ENCODE measurements at regions not wholly inside any gene's neighbourhood (a gene's known extent, or its start where the extent isn't known, plus 50 kb on each side); places are given as distances from the start of the nearest gene placed in this dataset.

- Histone ChIP-seq H3K27me3 (ENCODE audit: control insufficient read depth, insufficient read depth) (no peaks in the 10 kb centered on the region), H3K4me3 (ENCODE audit: low read length) (no peak overlapping the region), H3K4me1 (ENCODE audit: control insufficient read depth, insufficient read depth, low read length) (no peaks in the 10 kb centered on the region), H3K9me3 (ENCODE audit: control insufficient read depth, low read length) (no peaks in the 10 kb centered on the region), H3K27ac (ENCODE audit: low read length) (no peak overlapping the region)
- ATAC-seq (no peak), DNase-seq (no peak)
- intact Hi-C loops (cut with DNase I), result no loop called here
- 77% methylated on average over 4 of the region's 4 CpGs for WGBS
Observed at GRCh38 chr4:62571494-62571893, 1371.4 kb downstream of the ADGRL3 start.

GRCh38 chr4:62560858-62561257 is 1360.7 kb downstream of the ADGRL3 start:
- H3K9me3 ChIP-seq (ENCODE audit: control insufficient read depth, low read length), result no peaks in the 10 kb centered on the region
- DNase-seq, result no peak
- intact Hi-C loops (cut with DNase I), result no loop called here
- no peak overlapping the region for H3K27ac ChIP-seq (ENCODE audit: low read length)
- no peak overlapping the region for H3K4me3 ChIP-seq (ENCODE audit: low read length)
- no peaks in the 10 kb centered on the region for H3K27me3 ChIP-seq (ENCODE audit: control insufficient read depth, insufficient read depth)
- no peaks in the 10 kb centered on the region for H3K4me1 ChIP-seq (ENCODE audit: control insufficient read depth, insufficient read depth, low read length)
- no peak for ATAC-seq

- DNase-seq (no peak), ATAC-seq (no peak)
- intact Hi-C loops (cut with DNase I), result no loop called here
- no peaks in the 10 kb centered on the region for H3K9me3 ChIP-seq (ENCODE audit: control insufficient read depth, low read length)
- no peak overlapping the region for H3K4me3 ChIP-seq (ENCODE audit: low read length)
- WGBS, result 90% methylated on average over 2 of the region's 2 CpGs
- H3K27ac ChIP-seq (ENCODE audit: low read length), result no peak overlapping the region
- no peaks in the 10 kb centered on the region for H3K4me1 ChIP-seq (ENCODE audit: control insufficient read depth, insufficient read depth, low read length)
- H3K27me3 ChIP-seq (ENCODE audit: control insufficient read depth, insufficient read depth), result no peaks in the 10 kb centered on the region
Observed at GRCh38 chr4:62550121-62550520, 1350.0 kb downstream of the ADGRL3 start.

GRCh38 chr4:62549601-62550000 is 1349.5 kb downstream of the ADGRL3 start:
- no peaks in the 10 kb centered on the region for H3K27me3 ChIP-seq (ENCODE audit: control insufficient read depth, insufficient read depth)
- ATAC-seq (no peak), DNase-seq (no peak)
- no peaks in the 10 kb centered on the region for H3K9me3 ChIP-seq (ENCODE audit: control insufficient read depth, low read length)
- 96% methylated on average over 1 of the region's 1 CpG for WGBS
- H3K4me3 ChIP-seq (ENCODE audit: low read length), result no peak overlapping the region
- intact Hi-C loops (cut with DNase I), result no loop called here
- H3K4me1 ChIP-seq (ENCODE audit: control insufficient read depth, insufficient read depth, low read length), result no peaks in the 10 kb centered on the region
- H3K27ac ChIP-seq (ENCODE audit: low read length), result no peak overlapping the region

- ATAC-seq, result peak; percentile 28 to 57
Observed at GRCh38 chr4:62548765-62549164, 1348.6 kb downstream of the ADGRL3 start.

GRCh38 chr4:62548108-62548524 is 1348.0 kb downstream of the ADGRL3 start:
- DNase-seq, result peak; percentile 81 to 93 (median 82)
- H3K27me3 ChIP-seq (ENCODE audit: control insufficient read depth, insufficient read depth), result no peaks in the 10 kb centered on the region
- H3K4me3 ChIP-seq (ENCODE audit: low read length), result no peak overlapping the region
- no peaks in the 10 kb centered on the region for H3K9me3 ChIP-seq (ENCODE audit: control insufficient read depth, low read length)
- H3K4me1 ChIP-seq (ENCODE audit: control insufficient read depth, insufficient read depth, low read length), result no peaks in the 10 kb centered on the region
- peak; percentile 86 to 87 for ATAC-seq
- intact Hi-C loops (cut with DNase I), result no loop called here
- no peak overlapping the region for H3K27ac ChIP-seq (ENCODE audit: low read length)
- 49% methylated on average over 13 of the region's 13 CpGs for whole genome bisulfite sequencing

More at GRCh38 chr4:62548765-62549164, 1348.6 kb downstream of the ADGRL3 start:
- Histone ChIP-seq H3K4me3 (ENCODE audit: low read length) (no peak overlapping the region), H3K9me3 (ENCODE audit: control insufficient read depth, low read length) (no peaks in the 10 kb centered on the region), H3K4me1 (ENCODE audit: control insufficient read depth, insufficient read depth, low read length) (no peaks in the 10 kb centered on the region), H3K27me3 (ENCODE audit: control insufficient read depth, insufficient read depth) (no peaks in the 10 kb centered on the region), H3K27ac (ENCODE audit: low read length) (no peak overlapping the region)
- no peak for DNase-seq
- intact Hi-C loops (cut with DNase I), result no loop called here

- intact Hi-C loops (cut with DNase I), result no loop called here
- H3K9me3 ChIP-seq (ENCODE audit: control insufficient read depth, low read length), result no peaks in the 10 kb centered on the region
- no peak overlapping the region for H3K4me3 ChIP-seq (ENCODE audit: low read length)
- DNase-seq (no peak), ATAC-seq (no peak)
- no peaks in the 10 kb centered on the region for H3K4me1 ChIP-seq (ENCODE audit: control insufficient read depth, insufficient read depth, low read length)
- H3K27ac ChIP-seq (ENCODE audit: low read length), result no peak overlapping the region
- no peaks in the 10 kb centered on the region for H3K27me3 ChIP-seq (ENCODE audit: control insufficient read depth, insufficient read depth)
- 77% methylated on average over 3 of the region's 3 CpGs for WGBS
Observed at GRCh38 chr4:62544428-62544827, 1344.3 kb downstream of the ADGRL3 start.

- intact Hi-C loops (cut with DNase I), result no loop called here
- no peak for DNase-seq
- Histone ChIP-seq H3K4me3 (ENCODE audit: low read length) (no peak overlapping the region), H3K27me3 (ENCODE audit: control insufficient read depth, insufficient read depth) (no peaks in the 10 kb centered on the region), H3K9me3 (ENCODE audit: control insufficient read depth, low read length) (no peaks in the 10 kb centered on the region), H3K27ac (ENCODE audit: low read length) (no peak overlapping the region), H3K4me1 (ENCODE audit: control insufficient read depth, insufficient read depth, low read length) (no peaks in the 10 kb centered on the region)
- no peak for ATAC-seq
- WGBS, result 90% methylated on average over 2 of the region's 2 CpGs
Observed at GRCh38 chr4:62543002-62543401, 1342.9 kb downstream of the ADGRL3 start.

GRCh38 chr4:62533573-62533972 is 1333.4 kb downstream of the ADGRL3 start:
- no peaks in the 10 kb centered on the region for H3K4me1 ChIP-seq (ENCODE audit: control insufficient read depth, insufficient read depth, low read length)
- intact Hi-C loops (cut with DNase I), result no loop called here
- DNase-seq, result no peak
- H3K27ac ChIP-seq (ENCODE audit: low read length), result no peak overlapping the region
- no peaks in the 10 kb centered on the region for H3K9me3 ChIP-seq (ENCODE audit: control insufficient read depth, low read length)
- ATAC-seq, result no peak
- no peak overlapping the region for H3K4me3 ChIP-seq (ENCODE audit: low read length)
- no peaks in the 10 kb centered on the region for H3K27me3 ChIP-seq (ENCODE audit: control insufficient read depth, insufficient read depth)

- no peak overlapping the region for H3K4me3 ChIP-seq (ENCODE audit: low read length)
- intact Hi-C loops (cut with DNase I), result no loop called here
- DNase-seq, result no peak
- 77% methylated on average over 1 of the region's 1 CpG for WGBS
- no peak for ATAC-seq
- H3K27me3 ChIP-seq (ENCODE audit: control insufficient read depth, insufficient read depth), result no peaks in the 10 kb centered on the region
- no peak overlapping the region for H3K27ac ChIP-seq (ENCODE audit: low read length)
- H3K9me3 ChIP-seq (ENCODE audit: control insufficient read depth, low read length), result no peaks in the 10 kb centered on the region
- no peaks in the 10 kb centered on the region for H3K4me1 ChIP-seq (ENCODE audit: control insufficient read depth, insufficient read depth, low read length)
Observed at GRCh38 chr4:62531731-62532130, 1331.6 kb downstream of the ADGRL3 start.

- H3K4me1 ChIP-seq (ENCODE audit: control insufficient read depth, insufficient read depth, low read length), result no peaks in the 10 kb centered on the region
- H3K27ac ChIP-seq (ENCODE audit: low read length), result no peak overlapping the region
- H3K4me3 ChIP-seq (ENCODE audit: low read length), result no peak overlapping the region
- no peaks in the 10 kb centered on the region for H3K27me3 ChIP-seq (ENCODE audit: control insufficient read depth, insufficient read depth)
- WGBS, result 37% methylated on average over 1 of the region's 1 CpG
- DNase-seq, result no peak
- intact Hi-C loops (cut with DNase I), result no loop called here
- H3K9me3 ChIP-seq (ENCODE audit: control insufficient read depth, low read length), result no peaks in the 10 kb centered on the region
- ATAC-seq, result no peak
Observed at GRCh38 chr4:62531264-62531663, 1331.1 kb downstream of the ADGRL3 start.

- intact Hi-C loops (cut with DNase I), result no loop called here
- no peaks in the 10 kb centered on the region for H3K9me3 ChIP-seq (ENCODE audit: control insufficient read depth, low read length)
- H3K4me3 ChIP-seq (ENCODE audit: low read length), result no peak overlapping the region
- 61% methylated on average over 2 of the region's 2 CpGs for WGBS
- DNase-seq (no peak), ATAC-seq (no peak)
- no peaks in the 10 kb centered on the region for H3K4me1 ChIP-seq (ENCODE audit: control insufficient read depth, insufficient read depth, low read length)
- no peaks in the 10 kb centered on the region for H3K27me3 ChIP-seq (ENCODE audit: control insufficient read depth, insufficient read depth)
- H3K27ac ChIP-seq (ENCODE audit: low read length), result no peak overlapping the region
Observed at GRCh38 chr4:62528874-62529273, 1328.7 kb downstream of the ADGRL3 start.

All from right cardiac atrium (tissue), 5 donors.